ENCODE measurements at regions not wholly inside any gene's neighbourhood (a gene's known extent, or its start where the extent isn't known, plus 50 kb on each side); places are given as distances from the start of the nearest gene placed in this dataset.

- no peak for TF ChIP-seq CTCF (IDR thresholded peaks at IDR 0.05; ENCODE audit: control extremely low read depth, extremely low read depth, low read depth, missing control alignments)
- ChIA-PET POLR2A (no interaction called here), CTCF (no interaction called here)
- no peak for DNase-seq (ENCODE audit: extremely low spot score)
Observed at GRCh38 chr7:67855322-67855721, 858.7 kb downstream of the TYW1 start.

GRCh38 chr7:67856046-67856445, 859.4 kb downstream of the TYW1 start:
- ChIA-PET CTCF (no interaction called here), POLR2A (no interaction called here)
- TF ChIP-seq CTCF (IDR thresholded peaks at IDR 0.05; ENCODE audit: control extremely low read depth, extremely low read depth, low read depth, missing control alignments), result no peak
- no peak for DNase-seq (ENCODE audit: extremely low spot score)

GRCh38 chr7:67857698-67858097, 861.1 kb downstream of the TYW1 start:
- no peak for DNase-seq (ENCODE audit: extremely low spot score)
- TF ChIP-seq CTCF (IDR thresholded peaks at IDR 0.05; ENCODE audit: control extremely low read depth, extremely low read depth, low read depth, missing control alignments), result no peak
- ChIA-PET POLR2A (no interaction called here), CTCF (no interaction called here)

GRCh38 chr7:67858931-67859330, 862.3 kb downstream of the TYW1 start:
- DNase-seq (ENCODE audit: extremely low spot score), result no peak
- CTCF ChIA-PET, result no interaction called here
- TF ChIP-seq CTCF (IDR thresholded peaks at IDR 0.05; ENCODE audit: control extremely low read depth, extremely low read depth, low read depth, missing control alignments), result no peak
- POLR2A ChIA-PET, result no interaction called here

- no peak for DNase-seq (ENCODE audit: extremely low spot score)
- TF ChIP-seq CTCF (IDR thresholded peaks at IDR 0.05; ENCODE audit: control extremely low read depth, extremely low read depth, low read depth, missing control alignments), result no peak
- ChIA-PET CTCF (no interaction called here), POLR2A (no interaction called here)
Observed at GRCh38 chr7:67863911-67864310, 867.3 kb downstream of the TYW1 start.

GRCh38 chr7:67866054-67866453, 869.4 kb downstream of the TYW1 start:
- no peak for TF ChIP-seq CTCF (IDR thresholded peaks at IDR 0.05; ENCODE audit: control extremely low read depth, extremely low read depth, low read depth, missing control alignments)
- DNase-seq (ENCODE audit: extremely low spot score), result no peak
- POLR2A ChIA-PET, result no interaction called here
- CTCF ChIA-PET, result no interaction called here

- POLR2A ChIA-PET, result no interaction called here
- CTCF ChIA-PET, result no interaction called here
- DNase-seq (ENCODE audit: extremely low spot score), result no peak
- no peak for TF ChIP-seq CTCF (IDR thresholded peaks at IDR 0.05; ENCODE audit: control extremely low read depth, extremely low read depth, low read depth, missing control alignments)
Observed at GRCh38 chr7:67866812-67867211, 870.2 kb downstream of the TYW1 start.
